B cell (primary cell): ENCODE measurements at regions not wholly inside any gene's neighbourhood (a gene's known extent, or its start where the extent isn't known, plus 50 kb on each side); places are given as distances from the start of the nearest gene placed in this dataset.

Experiments used
- ATAC-seq: fragments of 200-7000 bp; cut with Tn5 transposase; one replicate; pipeline ENCODE4 v1.10.0; 2021; ENCODE audit warnings: low read depth, mild to moderate bottlenecking, moderate number of reproducible peaks, moderate library complexity
- CTCF ChIA-PET: fragments of 350-600 bp; sonication (Branson Sonifier 250); formaldehyde crosslinking; loops from one replicate; lab custom pipeline; 2021; ENCODE audit warnings: antibody characterized with exemption, inconsistent platforms; lab: Charles Lee
- POLR2A ChIA-PET: fragments of 350-600 bp; sonication (Branson Sonifier 250); formaldehyde crosslinking; loops from one replicate; lab custom pipeline; 2021; ENCODE audit warnings: antibody characterized with exemption; lab: Charles Lee
- DNase-seq: peaks from one replicate; pipeline ENCODE4 v3.0.0; 2013
- H2AFZ ChIP-seq: 2 replicates; pipeline ENCODE4 v1.6.1; 2012; ENCODE audit warnings: mild to moderate bottlenecking, low read depth, low read length; ENCODE audit not compliant: insufficient read depth, poor library complexity, severe bottlenecking
- H3K27ac ChIP-seq, 2 donors: 1 replicate in 1 of 2; 2 replicates in 1 of 2; pipeline ENCODE4 v1.5.1; 2012 to 2013; ENCODE audit warnings: low read length in 2 of 2, mild to moderate bottlenecking in 2 of 2, moderate library complexity in 1 of 2
- H3K27me3 ChIP-seq, 4 experiments: fragments of 200-600 bp in 1 of 4; sonication (generic) in 1 of 4; replicated peaks in 1 of 4; 1 replicate in 2 of 4; 2 replicates in 2 of 4; pipeline versions ENCODE4 v1.6.1 to v1.7.0; 2013 to 2016; ENCODE audit warnings: low read length in 3 of 4, mild to moderate bottlenecking in 2 of 4, mixed read lengths in 1 of 4, moderate library complexity in 1 of 4; ENCODE audit not compliant: insufficient read depth in 4 of 4, control insufficient read depth in 3 of 4; ENCODE audit errors: control extremely low read depth in 1 of 4
- H3K36me3 ChIP-seq, 2 experiments: replicated peaks in 1 of 2; 1 replicate in 1 of 2; 2 replicates in 1 of 2; pipeline versions ENCODE4 v1.6.1 to v1.7.1; 2013; ENCODE audit warnings: low read length in 1 of 2; ENCODE audit not compliant: insufficient read depth in 2 of 2, control insufficient read depth in 1 of 2; ENCODE audit errors: control extremely low read depth in 1 of 2, extremely low read depth in 1 of 2
- H3K4me1 ChIP-seq, 2 donors: fragments of 200-600 bp in 1 of 2; sonication (generic) in 1 of 2; 1 replicate in 1 of 2; 2 replicates in 1 of 2; pipeline versions ENCODE4 v1.5.1 to v1.6.1; 2013 to 2017; ENCODE audit warnings: low read length in 2 of 2; ENCODE audit not compliant: control insufficient read depth in 2 of 2, insufficient read depth in 2 of 2
- H3K4me2 ChIP-seq: replicated peaks from 2 replicates; pipeline ENCODE3; 2012; ENCODE audit warnings: mild to moderate bottlenecking, low read depth, low read length; ENCODE audit not compliant: poor library complexity, severe bottlenecking
- H3K4me3 ChIP-seq, 5 experiments: fragments of 200-600 bp in 1 of 5; sonication (generic) in 1 of 5; 1 replicate in 3 of 5; 2 replicates in 2 of 5; pipeline versions ENCODE4 v1.5.1 to v1.7.0; 2011 to 2016; ENCODE audit warnings: low read length in 4 of 5, mild to moderate bottlenecking in 4 of 5, low read depth in 2 of 5, control low read depth in 1 of 5, moderate library complexity in 1 of 5; ENCODE audit not compliant: insufficient read depth in 1 of 5; ENCODE audit errors: control extremely low read depth in 1 of 5, extremely low read depth in 1 of 5
- H3K79me2 ChIP-seq: fragments of 200-600 bp; sonication (generic); one replicate; pipeline ENCODE4 v1.6.0; 2016; ENCODE audit warnings: low read length; ENCODE audit not compliant: control insufficient read depth, insufficient read depth
- H3K9ac ChIP-seq: fragments of 200-600 bp; sonication (generic); 2 replicates; pipeline ENCODE4 v1.6.1; 2017; ENCODE audit warnings: mild to moderate bottlenecking, low read length, moderate library complexity
- H3K9me3 ChIP-seq, 3 donors: one replicate each; pipeline versions ENCODE4 v1.6.1 to v1.7.1; 2013; ENCODE audit warnings: low read length in 2 of 3; ENCODE audit not compliant: control insufficient read depth in 2 of 3, insufficient read depth in 1 of 3; ENCODE audit errors: control extremely low read depth in 1 of 3
- H4K20me1 ChIP-seq: 2 replicates; pipeline ENCODE4 v1.6.0; 2012; ENCODE audit warnings: mild to moderate bottlenecking, low read length; ENCODE audit not compliant: insufficient read depth, control insufficient read depth, poor library complexity, severe bottlenecking
- H3K27ac Mint-ChIP-seq: one replicate; pipeline ENCODE4 v1.8.0; 2021; ENCODE audit warnings: mixed read lengths
- H3K27me3 Mint-ChIP-seq: one replicate; pipeline ENCODE4 v1.8.0; 2021; ENCODE audit warnings: mixed read lengths
- H3K4me1 Mint-ChIP-seq: one replicate; pipeline ENCODE4 v1.8.0; 2021; ENCODE audit warnings: mixed read lengths
- H3K4me3 Mint-ChIP-seq: one replicate; pipeline ENCODE4 v1.8.0; 2021; ENCODE audit warnings: mixed read lengths
- H3K9me3 Mint-ChIP-seq: one replicate; pipeline ENCODE4 v1.8.0; 2022; ENCODE audit warnings: mixed read lengths; ENCODE audit not compliant: insufficient read depth
- CTCF ChIP-seq: fragments of 200-600 bp; IDR thresholded peaks from one replicate; pipeline ENCODE4 v1.8.0; 2022; ENCODE audit warnings: antibody characterized with exemption, mild to moderate bottlenecking
- EZH2 ChIP-seq: IDR thresholded peaks from 2 replicates; pipeline ENCODE4 v1.6.1; 2012; ENCODE audit warnings: borderline replicate concordance, low read depth, mild to moderate bottlenecking, moderate library complexity, low read length; ENCODE audit not compliant: insufficient read depth, poor library complexity, severe bottlenecking
- WGBS: methylation state at CpG from one replicate; pipeline ENCODE4 v1.1.5; 2013; ENCODE audit warnings: missing lambda C conversion rate; ENCODE audit not compliant: insufficient coverage; 5-methylcytosine and 5-hydroxymethylcytosine counted together
- intact Hi-C: fragments of 100-400 bp; cut with micrococcal nuclease; formaldehyde crosslinking; loops from one replicate; pipeline ENCODE4 v1.10.0; 2022

DNA sequence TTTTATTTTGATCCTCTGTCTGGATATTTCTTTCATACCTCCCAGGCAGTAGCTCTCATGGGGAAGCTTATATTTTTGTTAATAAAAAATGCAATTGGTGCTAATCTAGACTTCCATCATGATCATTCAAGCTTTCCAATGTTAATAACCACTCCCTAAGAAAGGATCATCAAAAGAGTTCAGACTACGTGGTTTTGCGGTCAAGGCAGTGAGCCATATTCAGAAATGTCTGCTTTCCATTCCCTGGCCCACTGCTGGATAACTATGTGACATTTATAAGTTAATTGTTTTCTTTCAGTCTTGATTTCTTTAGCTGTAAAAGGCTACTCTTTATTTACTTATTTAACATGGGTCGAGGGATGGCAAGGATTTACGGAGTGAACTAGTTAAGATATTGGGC is 414.6 kb downstream of the LMO4 start:
- Histone ChIP-seq H3K27ac (no peak overlapping the region), H4K20me1 (no peaks in the 10 kb centered on the region), H3K9ac (no peak overlapping the region), H3K36me3 (no peaks in the 10 kb centered on the region), H3K4me3 (no peak overlapping the region), H3K4me2 (no peak overlapping the region), H3K27me3 (no peaks in the 10 kb centered on the region), H3K4me1 (no peaks in the 10 kb centered on the region), H3K79me2 (no peaks in the 10 kb centered on the region), H3K9me3 (no peaks in the 10 kb centered on the region), H2AFZ (no peak overlapping the region)
- Mint-ChIP-seq H3K27ac (no peak overlapping the region), H3K4me1 (peaks cover 2% of the 10 kb centered on the region), H3K9me3 (no peaks in the 10 kb centered on the region), H3K27me3 (no peaks in the 10 kb centered on the region), H3K4me3 (no peak overlapping the region)
- intact Hi-C loops: no loop called here
- no CpG with 5 or more reads among the region's 4 CpGs for WGBS
- POLR2A ChIA-PET: no interaction called here
- no peak for DNase-seq
- TF ChIP-seq CTCF (no peak), EZH2 (no peak)
- CTCF ChIA-PET: interaction anchor here (0.9 to 1.2 kb wide), 2 partner anchors 9 to 210 kb away, joined by 3 to 4 read pairs; no protein-coding TSS in a partner anchor
- no peak for ATAC-seq

DNA sequence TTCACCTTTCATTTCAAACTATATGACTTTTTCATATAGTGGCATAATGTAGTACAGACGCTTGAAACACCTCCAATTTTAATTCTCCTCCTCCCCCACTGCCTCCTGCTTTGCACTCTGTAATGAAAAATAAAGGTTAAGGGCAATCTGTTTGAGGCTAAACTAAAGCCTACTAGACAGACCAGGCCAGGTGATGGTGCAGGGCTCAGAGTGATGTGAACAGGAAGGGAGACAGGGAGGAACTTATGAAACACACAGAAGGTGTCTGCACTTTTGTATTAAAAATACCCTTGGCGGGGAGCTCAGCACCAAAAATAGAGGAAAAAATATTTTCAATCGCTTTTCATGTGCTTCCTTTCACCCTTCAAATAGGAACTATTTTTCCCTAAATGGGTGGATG is 415.4 kb downstream of the LMO4 start:
- Histone ChIP-seq H3K79me2 (no peaks in the 10 kb centered on the region), H2AFZ (no peak overlapping the region), H3K4me3 (no peak overlapping the region), H3K4me1 (no peaks in the 10 kb centered on the region), H3K27me3 (no peaks in the 10 kb centered on the region), H3K9me3 (no peaks in the 10 kb centered on the region), H3K27ac (no peak overlapping the region), H3K4me2 (no peak overlapping the region), H3K9ac (no peak overlapping the region), H3K36me3 (no peaks in the 10 kb centered on the region), H4K20me1 (no peaks in the 10 kb centered on the region)
- CTCF ChIA-PET: interaction anchor here (1.2 kb wide), 1 partner anchor 210 kb away, joined by 4 read pairs; no protein-coding TSS in a partner anchor
- Mint-ChIP-seq H3K4me3 (no peak overlapping the region), H3K27me3 (no peaks in the 10 kb centered on the region), H3K4me1 (peaks cover 2% of the 10 kb centered on the region), H3K27ac (no peak overlapping the region), H3K9me3 (no peaks in the 10 kb centered on the region)
- no CpG with 5 or more reads among the region's 3 CpGs for WGBS
- POLR2A ChIA-PET: no interaction called here
- DNase-seq: no peak
- no peak for TF ChIP-seq EZH2
- no peak for TF ChIP-seq CTCF
- intact Hi-C loops: no loop called here
- ATAC-seq: no peak
